HEK293 (cell line): ENCODE measurements at regions not wholly inside any gene's neighbourhood (a gene's known extent, or its start where the extent isn't known, plus 50 kb on each side); places are given as distances from the start of the nearest gene placed in this dataset.

Source experiments
- CTCF ChIA-PET: fragments of 350-600 bp; formaldehyde crosslinking; extraction: SDS; loops from one replicate; lab custom pipeline; 2021; ENCODE audit warnings: antibody characterized with exemption; lab: Yijun Ruan, JAX
- POLR2A ChIA-PET: fragments of 300-600 bp; formaldehyde crosslinking; extraction: SDS; loops from one replicate; lab custom pipeline; 2020; ENCODE audit warnings: antibody characterized with exemption, inconsistent platforms; lab: Yijun Ruan, JAX
- H3K27ac ChIP-seq: fragments of 200-500 bp; sonication (Bioruptor generic); 2 replicates; pipeline ENCODE4 v1.5.1; 2014; ENCODE audit warnings: low read depth, low read length, control low read depth, inconsistent platforms; ENCODE audit errors: extremely low read depth
- H3K36me3 ChIP-seq, 2 experiments: fragments of 200-500 bp in 1 of 2; sonication (Bioruptor generic) in 1 of 2; 1 replicate in 1 of 2; 2 replicates in 1 of 2; pipeline ENCODE4 v1.5.1; 2014 to 2017; ENCODE audit warnings: inconsistent platforms in 2 of 2, low read length in 2 of 2; ENCODE audit not compliant: control insufficient read depth in 2 of 2, insufficient read depth in 1 of 2
- H3K4me1 ChIP-seq: fragments of 200-500 bp; sonication (Bioruptor generic); 2 replicates; pipeline ENCODE4 v1.5.1; 2014; ENCODE audit warnings: mild to moderate bottlenecking, low read length, inconsistent platforms; ENCODE audit not compliant: control insufficient read depth, insufficient read depth
- H3K4me3 ChIP-seq: 2 replicates; pipeline ENCODE4 v1.5.1; 2011; ENCODE audit warnings: low read depth, mild to moderate bottlenecking, control low read depth, low read length, moderate library complexity
- H3K9me3 ChIP-seq: fragments of 200-500 bp; sonication (Bioruptor generic); 2 replicates; pipeline ENCODE4 v1.5.1; 2014; ENCODE audit warnings: low read depth, low read length, inconsistent platforms; ENCODE audit not compliant: control insufficient read depth, insufficient read depth
- GLI2 ChIP-seq: fragments of 450-650 bp; formaldehyde crosslinking; IDR thresholded peaks from 2 replicates; pipeline ENCODE4; 2017; ENCODE audit warnings: missing biosample characterization, missing genetic modification characterization, low read depth, borderline replicate concordance
- KLF8 ChIP-seq: fragments of 450-650 bp; formaldehyde crosslinking; IDR thresholded peaks from 2 replicates; pipeline ENCODE4 v1.5.1; 2016; ENCODE audit warnings: missing biosample characterization, missing genetic modification characterization
- MYNN ChIP-seq: fragments of 450-650 bp; formaldehyde crosslinking; IDR thresholded peaks from 2 replicates; pipeline ENCODE4 v1.5.1; 2016; ENCODE audit warnings: missing biosample characterization, missing genetic modification characterization, borderline replicate concordance
- OSR2 ChIP-seq: fragments of 450-650 bp; formaldehyde crosslinking; IDR thresholded peaks from 2 replicates; pipeline ENCODE4 v1.5.1; 2016; ENCODE audit warnings: missing biosample characterization, missing genetic modification characterization
- SP3 ChIP-seq: fragments of 450-650 bp; formaldehyde crosslinking; IDR thresholded peaks from 2 replicates; pipeline ENCODE4 v1.5.1; 2016; ENCODE audit warnings: missing biosample characterization, missing genetic modification characterization
- TCF7L2 ChIP-seq: IDR thresholded peaks from 2 replicates; pipeline ENCODE4 v1.6.1; 2011; ENCODE audit warnings: low read depth, mild to moderate bottlenecking, inconsistent platforms, low read length, moderate library complexity, borderline replicate concordance
- YY1 ChIP-seq: fragments of 450-650 bp; formaldehyde crosslinking; IDR thresholded peaks from 2 replicates; pipeline ENCODE4 v1.5.1; 2018; ENCODE audit warnings: missing biosample characterization, missing genetic modification characterization
- ZBTB48 ChIP-seq: fragments of 450-650 bp; formaldehyde crosslinking; IDR thresholded peaks from 2 replicates; pipeline ENCODE4 v1.5.1; 2016; ENCODE audit warnings: missing biosample characterization, missing genetic modification characterization
- ZBTB49 ChIP-seq: fragments of 450-650 bp; formaldehyde crosslinking; IDR thresholded peaks from 2 replicates; pipeline ENCODE4 v1.5.1; 2016; ENCODE audit warnings: missing biosample characterization, missing genetic modification characterization, low read depth
- ZBTB8A ChIP-seq: fragments of 450-650 bp; formaldehyde crosslinking; IDR thresholded peaks from 2 replicates; pipeline ENCODE4 v1.5.1; 2016; ENCODE audit warnings: missing biosample characterization, missing genetic modification characterization
- ZFHX2 ChIP-seq: fragments of 450-650 bp; formaldehyde crosslinking; conservative IDR thresholded peaks from 2 replicates; pipeline ENCODE4 v1.5.1; 2016; ENCODE audit warnings: missing biosample characterization, missing genetic modification characterization
- ZFP69B ChIP-seq: fragments of 450-650 bp; formaldehyde crosslinking; IDR thresholded peaks from 2 replicates; pipeline ENCODE4 v1.5.1; 2016; ENCODE audit warnings: missing biosample characterization, missing genetic modification characterization
- ZIC2 ChIP-seq: fragments of 450-650 bp; formaldehyde crosslinking; IDR thresholded peaks from 2 replicates; pipeline ENCODE4 v1.5.1; 2016; ENCODE audit warnings: missing biosample characterization, missing genetic modification characterization
- ZNF174 ChIP-seq: fragments of 450-650 bp; formaldehyde crosslinking; IDR thresholded peaks from 2 replicates; pipeline ENCODE4 v1.5.0; 2017; ENCODE audit warnings: missing biosample characterization, mild to moderate bottlenecking, missing genetic modification characterization
- ZNF341 ChIP-seq: fragments of 450-650 bp; formaldehyde crosslinking; IDR thresholded peaks from 2 replicates; pipeline ENCODE4; 2016; ENCODE audit warnings: low read depth, missing biosample characterization, missing genetic modification characterization
- ZNF394 ChIP-seq: fragments of 450-650 bp; formaldehyde crosslinking; IDR thresholded peaks from 2 replicates; pipeline ENCODE4 v1.5.1; 2016; ENCODE audit warnings: missing biosample characterization, missing genetic modification characterization, mild to moderate bottlenecking, moderate library complexity, borderline replicate concordance
- ZNF423 ChIP-seq: fragments of 450-650 bp; formaldehyde crosslinking; IDR thresholded peaks from 2 replicates; pipeline ENCODE4 v1.5.1; 2016; ENCODE audit warnings: missing biosample characterization, missing genetic modification characterization
- ZNF473 ChIP-seq: fragments of 450-650 bp; formaldehyde crosslinking; IDR thresholded peaks from 2 replicates; pipeline ENCODE4 v1.5.1; 2017; ENCODE audit warnings: missing biosample characterization, missing genetic modification characterization
- ZNF488 ChIP-seq: fragments of 450-650 bp; formaldehyde crosslinking; IDR thresholded peaks from 2 replicates; pipeline ENCODE4 v1.5.1; 2016; ENCODE audit warnings: missing biosample characterization, missing genetic modification characterization
- ZNF529 ChIP-seq: fragments of 450-650 bp; formaldehyde crosslinking; IDR thresholded peaks from 2 replicates; pipeline ENCODE4 v1.5.1; 2017; ENCODE audit warnings: missing genetic modification characterization, missing biosample characterization; ENCODE audit not compliant: insufficient replicate concordance
- ZNF571 ChIP-seq: fragments of 450-650 bp; formaldehyde crosslinking; IDR thresholded peaks from 2 replicates; pipeline ENCODE4 v1.5.0; 2017; ENCODE audit warnings: missing biosample characterization, missing genetic modification characterization
- ZNF621 ChIP-seq: fragments of 450-650 bp; formaldehyde crosslinking; IDR thresholded peaks from 2 replicates; pipeline ENCODE4 v1.5.1; 2017; ENCODE audit warnings: missing biosample characterization, missing genetic modification characterization
- ZNF624 ChIP-seq: fragments of 450-650 bp; formaldehyde crosslinking; IDR thresholded peaks from 2 replicates; pipeline ENCODE4 v1.5.1; 2017; ENCODE audit warnings: missing biosample characterization, missing genetic modification characterization
- ZNF664 ChIP-seq: fragments of 450-650 bp; formaldehyde crosslinking; IDR thresholded peaks from 2 replicates; pipeline ENCODE4 v1.5.1; 2016; ENCODE audit warnings: missing biosample characterization, missing genetic modification characterization
- ZNF692 ChIP-seq: fragments of 450-650 bp; formaldehyde crosslinking; IDR thresholded peaks from 2 replicates; pipeline ENCODE4 v1.5.1; 2016; ENCODE audit warnings: missing biosample characterization, missing genetic modification characterization
- ZNF777 ChIP-seq: fragments of 450-650 bp; formaldehyde crosslinking; IDR thresholded peaks from 2 replicates; pipeline ENCODE4 v1.5.1; 2017; ENCODE audit warnings: missing biosample characterization, missing genetic modification characterization, borderline replicate concordance
- ZNF843 ChIP-seq: fragments of 450-650 bp; formaldehyde crosslinking; IDR thresholded peaks from 2 replicates; pipeline ENCODE4 v1.5.1; 2016; ENCODE audit warnings: missing biosample characterization, missing genetic modification characterization
- ZSCAN16 ChIP-seq: fragments of 450-650 bp; formaldehyde crosslinking; IDR thresholded peaks from 2 replicates; pipeline ENCODE4 v1.5.1; 2016; ENCODE audit warnings: missing biosample characterization, missing genetic modification characterization
- ZXDB ChIP-seq: fragments of 450-650 bp; formaldehyde crosslinking; IDR thresholded peaks from 2 replicates; pipeline ENCODE4 v1.5.1; 2016; ENCODE audit warnings: missing biosample characterization, missing genetic modification characterization

GRCh38 chr11:27858866-27859265, 158.6 kb upstream of the BDNF start:
- Histone ChIP-seq H3K36me3 (no peaks in the 10 kb centered on the region), H3K9me3 (no peaks in the 10 kb centered on the region), H3K4me1 (no peaks in the 10 kb centered on the region), H3K4me3 (no peak overlapping the region), H3K27ac (no peak overlapping the region)
- ChIA-PET CTCF (interaction anchor here (1.3 kb wide), 1 partner anchor 29 kb away, joined by 6 read pairs; no protein-coding TSS in a partner anchor), POLR2A (no interaction called here)
- TF ChIP-seq YY1: no peak
- TF ChIP-seq SP3 (tag by site-specific recombination): no peak

- H3K4me3 ChIP-seq: no peak overlapping the region
- TF ChIP-seq ZNF621: no peak
- no peak for TF ChIP-seq ZNF341 (tag by site-specific recombination)
- TF ChIP-seq ZNF624: no peak
- TF ChIP-seq ZNF692: no peak
- no peak for TF ChIP-seq ZXDB (tag by site-specific recombination)
- no peak for TF ChIP-seq ZIC2 (tag by site-specific recombination)
- no peak for TF ChIP-seq OSR2 (tag by site-specific recombination)
- no peak for TF ChIP-seq ZNF174 (tag by site-specific recombination)
- no peak for TF ChIP-seq ZNF529 (tag by site-specific recombination)
- TF ChIP-seq ZBTB48: no peak
- no peak for TF ChIP-seq ZNF843
- no peak for TF ChIP-seq ZNF488 (tag by site-specific recombination)
- no peak for TF ChIP-seq ZNF664 (tag by site-specific recombination)
- no peak for TF ChIP-seq ZBTB49 (tag by site-specific recombination)
- no peak for TF ChIP-seq ZBTB8A (tag by site-specific recombination)
- TF ChIP-seq ZFP69B (tag by site-specific recombination): no peak
- H3K36me3 ChIP-seq: no peaks in the 10 kb centered on the region
- ChIA-PET CTCF (interaction anchor here (0.6 to 1.2 kb wide), 2 partner anchors 17 to 31 kb away, joined by 3 to 5 read pairs; no protein-coding TSS in a partner anchor), POLR2A (no interaction called here)
- no peaks in the 10 kb centered on the region for H3K9me3 ChIP-seq
- H3K27ac ChIP-seq: no peak overlapping the region
- H3K4me1 ChIP-seq: no peaks in the 10 kb centered on the region
Measured at GRCh38 chr11:27857588-27857987, 157.3 kb upstream of the BDNF start.

- Histone ChIP-seq H3K4me3 (no peak overlapping the region), H3K27ac (no peak overlapping the region), H3K4me1 (no peaks in the 10 kb centered on the region), H3K36me3 (no peaks in the 10 kb centered on the region), H3K9me3 (no peaks in the 10 kb centered on the region)
- ChIA-PET CTCF (interaction anchor here (0.6 kb wide), 1 partner anchor 31 kb away, joined by 5 read pairs; no protein-coding TSS in a partner anchor), POLR2A (no interaction called here)
- TF ChIP-seq ZFHX2 (tag by site-specific recombination): no peak
- TF ChIP-seq GLI2: no peak
- no peak for TF ChIP-seq ZSCAN16 (tag by site-specific recombination)
- TF ChIP-seq ZNF341 (tag by site-specific recombination): no peak
- no peak for TF ChIP-seq ZNF394
- TF ChIP-seq ZNF777 (tag by site-specific recombination): no peak
- no peak for TF ChIP-seq ZNF473 (tag by site-specific recombination)
- no peak for TF ChIP-seq KLF8 (tag by site-specific recombination)
- TF ChIP-seq ZNF423: no peak
- TF ChIP-seq ZNF571: no peak
- TF ChIP-seq MYNN (tag by site-specific recombination): no peak
- TF ChIP-seq TCF7L2: no peak
Measured at GRCh38 chr11:27857014-27857413, 156.8 kb upstream of the BDNF start.
